HL-60 (cell line): ENCODE measurements at regions not wholly inside any gene's neighbourhood (a gene's known extent, or its start where the extent isn't known, plus 50 kb on each side); places are given as distances from the start of the nearest gene placed in this dataset.

Experiments
- CTCF ChIP-seq: IDR thresholded peaks from one replicate; pipeline ENCODE4 v1.5.1; 2011; ENCODE audit warnings: low read length, control low read depth, inconsistent platforms; ENCODE audit not compliant: insufficient read depth
- GABPA ChIP-seq: IDR thresholded peaks from 2 replicates; pipeline ENCODE4 v1.6.1; 2012; ENCODE audit warnings: low read depth
- POLR2AphosphoS5 ChIP-seq: IDR thresholded peaks from 2 replicates; pipeline ENCODE4 v1.6.1; 2012; ENCODE audit warnings: low read depth
- SPI1 ChIP-seq: IDR thresholded peaks from 2 replicates; pipeline ENCODE4 v1.6.1; 2012; ENCODE audit warnings: low read depth, mild to moderate bottlenecking, borderline replicate concordance

GRCh38 chr3:26105261-26105660 is 315.4 kb downstream of the OXSM start:
- no peak for TF ChIP-seq CTCF
- TF ChIP-seq SPI1: no peak
- no peak for TF ChIP-seq GABPA
- TF ChIP-seq POLR2AphosphoS5: no peak
